ENCODE measurements at regions not wholly inside any gene's neighbourhood (a gene's known extent, or its start where the extent isn't known, plus 50 kb on each side); places are given as distances from the start of the nearest gene placed in this dataset.

DNA sequence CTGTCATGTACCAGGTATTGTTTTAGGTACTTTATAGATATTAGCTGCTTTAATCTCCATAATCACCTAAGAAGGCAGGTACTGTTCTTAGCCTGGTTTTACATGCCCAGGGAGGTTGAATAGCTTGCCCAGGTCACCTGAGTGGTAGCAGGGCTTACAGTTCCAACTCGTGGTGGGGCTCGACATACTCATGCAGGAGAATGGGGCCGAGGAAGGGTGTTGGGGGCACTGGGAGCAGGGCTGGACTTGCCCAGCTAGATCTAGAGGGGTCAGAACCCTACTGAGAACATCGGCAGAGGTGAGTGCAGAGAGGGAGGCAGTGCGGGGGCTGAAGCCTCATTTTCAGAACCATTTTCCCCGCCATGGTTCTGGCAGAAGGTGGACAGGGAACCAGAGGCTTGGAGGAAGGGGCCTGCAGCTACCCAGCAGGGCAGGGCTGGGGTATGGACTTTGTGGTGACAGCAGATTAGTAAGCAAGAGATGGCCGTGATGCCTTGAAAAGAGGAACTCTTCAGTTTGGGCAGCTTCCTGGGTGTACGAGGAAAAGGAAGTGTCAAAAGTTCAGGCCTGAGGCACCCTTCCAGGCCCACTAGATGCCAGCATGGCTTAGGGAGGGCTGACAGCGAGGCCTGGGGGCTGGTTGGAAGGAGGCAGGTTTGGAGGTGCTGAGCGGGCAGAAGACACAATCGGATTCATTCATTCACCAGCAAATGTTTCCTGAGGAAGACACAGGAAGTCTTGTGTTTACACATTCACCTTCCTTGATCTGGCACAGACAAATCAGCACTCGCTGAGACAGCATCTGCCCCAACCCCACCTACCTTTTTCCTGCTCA lies 54.7 kb upstream of the LYVE1 start:
- no peak for ATAC-seq
- BruUV-seq (replicated peaks), result no TSS peak
- no peak for DNase-seq (ENCODE audit: low read depth, low spot score)

DNA sequence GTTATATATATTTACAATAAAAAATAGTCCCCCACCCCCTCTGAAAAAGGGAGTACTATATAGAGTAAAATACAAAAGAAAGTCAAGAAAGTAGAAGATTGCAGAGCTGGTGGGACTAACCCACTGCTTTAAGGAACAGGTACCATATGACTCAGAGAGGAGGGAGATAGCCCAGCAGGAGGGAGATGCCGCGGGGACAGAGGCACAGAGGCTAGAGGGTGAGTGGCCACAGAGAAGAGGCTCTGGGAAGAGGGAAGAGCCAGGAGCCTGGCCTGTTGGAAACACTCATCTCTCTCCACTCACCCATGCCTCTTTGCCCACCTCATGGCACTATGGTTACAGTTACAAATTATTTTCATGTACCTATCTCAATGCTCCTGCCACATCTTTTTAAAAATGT lies 53.6 kb upstream of the LYVE1 start:
- TF ChIP-seq, protein P1, sequence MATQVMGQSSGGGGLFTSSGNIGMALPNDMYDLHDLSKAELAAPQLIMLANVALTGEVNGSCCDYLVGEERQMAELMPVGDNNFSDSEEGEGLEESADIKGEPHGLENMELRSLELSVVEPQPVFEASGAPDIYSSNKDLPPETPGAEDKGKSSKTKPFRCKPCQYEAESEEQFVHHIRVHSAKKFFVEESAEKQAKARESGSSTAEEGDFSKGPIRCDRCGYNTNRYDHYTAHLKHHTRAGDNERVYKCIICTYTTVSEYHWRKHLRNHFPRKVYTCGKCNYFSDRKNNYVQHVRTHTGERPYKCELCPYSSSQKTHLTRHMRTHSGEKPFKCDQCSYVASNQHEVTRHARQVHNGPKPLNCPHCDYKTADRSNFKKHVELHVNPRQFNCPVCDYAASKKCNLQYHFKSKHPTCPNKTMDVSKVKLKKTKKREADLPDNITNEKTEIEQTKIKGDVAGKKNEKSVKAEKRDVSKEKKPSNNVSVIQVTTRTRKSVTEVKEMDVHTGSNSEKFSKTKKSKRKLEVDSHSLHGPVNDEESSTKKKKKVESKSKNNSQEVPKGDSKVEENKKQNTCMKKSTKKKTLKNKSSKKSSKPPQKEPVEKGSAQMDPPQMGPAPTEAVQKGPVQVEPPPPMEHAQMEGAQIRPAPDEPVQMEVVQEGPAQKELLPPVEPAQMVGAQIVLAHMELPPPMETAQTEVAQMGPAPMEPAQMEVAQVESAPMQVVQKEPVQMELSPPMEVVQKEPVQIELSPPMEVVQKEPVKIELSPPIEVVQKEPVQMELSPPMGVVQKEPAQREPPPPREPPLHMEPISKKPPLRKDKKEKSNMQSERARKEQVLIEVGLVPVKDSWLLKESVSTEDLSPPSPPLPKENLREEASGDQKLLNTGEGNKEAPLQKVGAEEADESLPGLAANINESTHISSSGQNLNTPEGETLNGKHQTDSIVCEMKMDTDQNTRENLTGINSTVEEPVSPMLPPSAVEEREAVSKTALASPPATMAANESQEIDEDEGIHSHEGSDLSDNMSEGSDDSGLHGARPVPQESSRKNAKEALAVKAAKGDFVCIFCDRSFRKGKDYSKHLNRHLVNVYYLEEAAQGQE (IDR thresholded peaks at IDR 0.05; ENCODE audit: insufficient read depth in 1 of 2, low read depth in 2 of 2, low read length in 1 of 2), result no peak
- TF ChIP-seq SIN3A (IDR thresholded peaks at IDR 0.05; ENCODE audit: borderline replicate concordance, insufficient read depth, low read depth, low read length), result no peak
- TF ChIP-seq TCF7L2 (IDR thresholded peaks at IDR 0.05; ENCODE audit: low read depth, low read length), result no peak
- TF ChIP-seq POLR2AphosphoS5 (IDR thresholded peaks at IDR 0.05; ENCODE audit: low read depth, low read length), result no peak
- TF ChIP-seq, protein P2, sequence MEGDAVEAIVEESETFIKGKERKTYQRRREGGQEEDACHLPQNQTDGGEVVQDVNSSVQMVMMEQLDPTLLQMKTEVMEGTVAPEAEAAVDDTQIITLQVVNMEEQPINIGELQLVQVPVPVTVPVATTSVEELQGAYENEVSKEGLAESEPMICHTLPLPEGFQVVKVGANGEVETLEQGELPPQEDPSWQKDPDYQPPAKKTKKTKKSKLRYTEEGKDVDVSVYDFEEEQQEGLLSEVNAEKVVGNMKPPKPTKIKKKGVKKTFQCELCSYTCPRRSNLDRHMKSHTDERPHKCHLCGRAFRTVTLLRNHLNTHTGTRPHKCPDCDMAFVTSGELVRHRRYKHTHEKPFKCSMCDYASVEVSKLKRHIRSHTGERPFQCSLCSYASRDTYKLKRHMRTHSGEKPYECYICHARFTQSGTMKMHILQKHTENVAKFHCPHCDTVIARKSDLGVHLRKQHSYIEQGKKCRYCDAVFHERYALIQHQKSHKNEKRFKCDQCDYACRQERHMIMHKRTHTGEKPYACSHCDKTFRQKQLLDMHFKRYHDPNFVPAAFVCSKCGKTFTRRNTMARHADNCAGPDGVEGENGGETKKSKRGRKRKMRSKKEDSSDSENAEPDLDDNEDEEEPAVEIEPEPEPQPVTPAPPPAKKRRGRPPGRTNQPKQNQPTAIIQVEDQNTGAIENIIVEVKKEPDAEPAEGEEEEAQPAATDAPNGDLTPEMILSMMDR (IDR thresholded peaks at IDR 0.05), result no peak
- no peak overlapping the region for H3K27ac ChIP-seq (ENCODE audit: low read length)
- in situ Hi-C loops (cut with HindIII; ENCODE audit: low pct_unique_long_range_greater_than_20kb, low sequenced_read_pairs) (no loop called here), intact Hi-C loops (cut with micrococcal nuclease; ENCODE audit: unreplicated experiment) (no loop called here)
- DNase-seq (ENCODE audit: low read depth, low spot score) (no peak), ATAC-seq (no peak)
- no TSS peak for BruUV-seq (replicated peaks)
- no peaks in the 10 kb centered on the region for H3K4me1 ChIP-seq (ENCODE audit: control insufficient read depth, insufficient read depth, low read length)
- ChIA-PET CTCF (interaction anchor here (0.8 kb wide), 1 partner anchor 75 kb away, joined by 3 read pairs; no protein-coding TSS in a partner anchor), POLR2A (no interaction called here)
- no peaks in the 10 kb centered on the region for H3K9me3 ChIP-seq (ENCODE audit: control insufficient read depth, insufficient read depth, low read depth, low read length)
- peaks cover 9% of the 10 kb centered on the region; the same call in 1 of the 2 replicates for H3K27me3 ChIP-seq (ENCODE audit: control insufficient read depth, insufficient read depth, low read length)
- H3K36me3 ChIP-seq (ENCODE audit: control insufficient read depth, insufficient read depth, low read length), result no peaks in the 10 kb centered on the region
- H3K4me3 ChIP-seq (ENCODE audit: low read depth in 2 of 2, low read length in 2 of 2), result no peak overlapping the region

More for the DNA sequence above, 54.7 kb upstream of the LYVE1 start:
- TF ChIP-seq, protein P2 (IDR thresholded peaks at IDR 0.05), result no peak
- H3K27ac ChIP-seq (ENCODE audit: low read length), result no peak overlapping the region
- no peaks in the 10 kb centered on the region for H3K4me1 ChIP-seq (ENCODE audit: control insufficient read depth, insufficient read depth, low read length)
- in situ Hi-C loops (cut with HindIII; ENCODE audit: low pct_unique_long_range_greater_than_20kb, low sequenced_read_pairs), result no loop called here
- H3K9me3 ChIP-seq (ENCODE audit: control insufficient read depth, insufficient read depth, low read depth, low read length), result no peaks in the 10 kb centered on the region
- intact Hi-C loops (cut with micrococcal nuclease; ENCODE audit: unreplicated experiment), result no loop called here
- H3K4me3 ChIP-seq (ENCODE audit: low read depth in 2 of 2, low read length in 2 of 2), result no peak overlapping the region
- H3K27me3 ChIP-seq (ENCODE audit: control insufficient read depth, insufficient read depth, low read length), result peaks cover 9% of the 10 kb centered on the region; the same call in 1 of the 2 replicates
- ChIA-PET CTCF (no interaction called here), POLR2A (no interaction called here)
- no peaks in the 10 kb centered on the region for H3K36me3 ChIP-seq (ENCODE audit: control insufficient read depth, insufficient read depth, low read length)

Measured in Panc1 (cell line).